MM.1S (cell line): ENCODE measurements at regions not wholly inside any gene's neighbourhood (a gene's known extent, or its start where the extent isn't known, plus 50 kb on each side); places are given as distances from the start of the nearest gene placed in this dataset.
A peak's percentile ranks its signal among the peaks of the same experiment; 100 is the strongest.

Source experiments
- DNase-seq: peaks from one replicate; pipeline ENCODE4 v3.0.0-alpha.2; 2015
- H2AFZ ChIP-seq: fragments of 300-600 bp; sonication (generic); 2 replicates; pipeline ENCODE4 v1.6.0; 2016; ENCODE audit warnings: antibody characterized with exemption, low read length
- H3F3A ChIP-seq: fragments of 300-600 bp; sonication (generic); 2 replicates; pipeline ENCODE4 v1.6.1; 2016; ENCODE audit warnings: mild to moderate bottlenecking, antibody characterized with exemption, low read length, moderate library complexity, mixed read lengths; ENCODE audit not compliant: insufficient read depth
- H3K27ac ChIP-seq: fragments of 300-600 bp; sonication (generic); 2 replicates; pipeline ENCODE4 v1.5.1; 2016; ENCODE audit warnings: mild to moderate bottlenecking, low read length
- H3K27me3 ChIP-seq: fragments of 300-600 bp; sonication (generic); replicated peaks from 2 replicates; pipeline ENCODE4 v1.6.0; 2016; ENCODE audit warnings: low read length; ENCODE audit not compliant: insufficient read depth
- H3K36me3 ChIP-seq: fragments of 300-600 bp; sonication (generic); replicated peaks from 2 replicates; pipeline ENCODE4 v1.6.1; 2016; ENCODE audit warnings: mild to moderate bottlenecking, low read length, mixed read lengths; ENCODE audit not compliant: insufficient read depth
- H3K4me1 ChIP-seq: fragments of 300-600 bp; sonication (generic); 2 replicates; pipeline ENCODE4 v1.6.1; 2016; ENCODE audit warnings: low read length, mixed read lengths
- H3K4me2 ChIP-seq: fragments of 300-600 bp; sonication (generic); 2 replicates; pipeline ENCODE4 v1.6.0; 2016; ENCODE audit warnings: low read depth, low read length
- H3K4me3 ChIP-seq: fragments of 300-600 bp; sonication (generic); 2 replicates; pipeline ENCODE4 v1.5.1; 2016; ENCODE audit warnings: low read length, mixed read lengths
- H3K79me2 ChIP-seq: fragments of 300-600 bp; sonication (generic); 2 replicates; pipeline ENCODE4 v1.6.1; 2016; ENCODE audit warnings: mixed run types, low read length, mixed read lengths
- H3K9ac ChIP-seq: fragments of 300-600 bp; sonication (generic); 2 replicates; pipeline ENCODE4 v1.6.1; 2016; ENCODE audit warnings: low read length, mixed read lengths
- H3K9me2 ChIP-seq: fragments of 300-600 bp; sonication (generic); replicated peaks from 2 replicates; pipeline ENCODE4 v1.6.1; 2016; ENCODE audit warnings: mild to moderate bottlenecking, low read length, mixed read lengths; ENCODE audit not compliant: insufficient read depth
- H3K9me3 ChIP-seq: fragments of 300-600 bp; sonication (generic); replicated peaks from 2 replicates; pipeline ENCODE4 v1.6.1; 2016; ENCODE audit warnings: mild to moderate bottlenecking, low read length, mixed read lengths; ENCODE audit not compliant: insufficient read depth
- H4K20me1 ChIP-seq: fragments of 300-600 bp; sonication (generic); 2 replicates; pipeline ENCODE4 v1.6.1; 2016; ENCODE audit warnings: mild to moderate bottlenecking, low read length, moderate library complexity, mixed read lengths; ENCODE audit not compliant: insufficient read depth
- EZH2 ChIP-seq: fragments of 300-600 bp; sonication (generic); optimal IDR thresholded peaks from 2 replicates; pipeline ENCODE3; 2017; ENCODE audit warnings: low read depth, mild to moderate bottlenecking, antibody characterized with exemption, low read length, mixed read lengths
- EZH2phosphoT487 ChIP-seq: fragments of 300-600 bp; sonication (generic); IDR thresholded peaks from 2 replicates; pipeline ENCODE4 v1.6.1; 2018; ENCODE audit warnings: antibody characterized with exemption, low read length
- TF ChIP-seq, protein P1 (sequence below): fragments of 300-600 bp; sonication (generic); IDR thresholded peaks from 2 replicates; pipeline ENCODE4 v1.5.1; 2016; ENCODE audit warnings: antibody characterized with exemption, low read length, mixed read lengths

DNA sequence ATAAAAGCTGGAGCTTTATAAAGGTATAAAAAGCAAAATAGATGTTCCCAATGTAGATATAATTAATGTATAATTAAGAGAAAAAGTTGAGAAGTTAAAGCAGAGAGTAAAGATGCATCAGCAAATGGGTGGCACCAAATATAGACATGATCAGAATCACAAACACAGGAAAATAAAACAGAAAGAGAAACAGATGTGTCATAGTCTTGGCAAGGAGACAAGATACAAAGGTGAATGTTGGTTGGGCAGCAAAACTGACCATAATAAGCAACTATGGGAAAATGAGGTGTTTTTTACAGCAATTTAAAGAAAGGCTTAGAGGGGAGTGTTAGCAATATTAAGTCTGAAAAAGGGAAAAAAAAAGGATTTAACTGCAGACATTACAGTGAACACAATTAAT is 135.4 kb upstream of the CLEC14A start:
- no peaks in the 10 kb centered on the region for H3K4me1 ChIP-seq
- H3K36me3 ChIP-seq = no peaks in the 10 kb centered on the region
- no peaks in the 10 kb centered on the region for H3K9me3 ChIP-seq
- no peaks in the 10 kb centered on the region for H4K20me1 ChIP-seq
- no peaks in the 10 kb centered on the region for H3K79me2 ChIP-seq
- H3K9ac ChIP-seq = no peak overlapping the region
- no peaks in the 10 kb centered on the region for H3K9me2 ChIP-seq
- H3K4me2 ChIP-seq = 0 out of 2 replicates have a peak overlapping the region, but pooled peaks have one; percentile 21
- peak overlapping the region; percentile 51 for H2AFZ ChIP-seq
- no peak for TF ChIP-seq EZH2phosphoT487
- TF ChIP-seq EZH2 = no peak
- TF ChIP-seq, protein P1, sequence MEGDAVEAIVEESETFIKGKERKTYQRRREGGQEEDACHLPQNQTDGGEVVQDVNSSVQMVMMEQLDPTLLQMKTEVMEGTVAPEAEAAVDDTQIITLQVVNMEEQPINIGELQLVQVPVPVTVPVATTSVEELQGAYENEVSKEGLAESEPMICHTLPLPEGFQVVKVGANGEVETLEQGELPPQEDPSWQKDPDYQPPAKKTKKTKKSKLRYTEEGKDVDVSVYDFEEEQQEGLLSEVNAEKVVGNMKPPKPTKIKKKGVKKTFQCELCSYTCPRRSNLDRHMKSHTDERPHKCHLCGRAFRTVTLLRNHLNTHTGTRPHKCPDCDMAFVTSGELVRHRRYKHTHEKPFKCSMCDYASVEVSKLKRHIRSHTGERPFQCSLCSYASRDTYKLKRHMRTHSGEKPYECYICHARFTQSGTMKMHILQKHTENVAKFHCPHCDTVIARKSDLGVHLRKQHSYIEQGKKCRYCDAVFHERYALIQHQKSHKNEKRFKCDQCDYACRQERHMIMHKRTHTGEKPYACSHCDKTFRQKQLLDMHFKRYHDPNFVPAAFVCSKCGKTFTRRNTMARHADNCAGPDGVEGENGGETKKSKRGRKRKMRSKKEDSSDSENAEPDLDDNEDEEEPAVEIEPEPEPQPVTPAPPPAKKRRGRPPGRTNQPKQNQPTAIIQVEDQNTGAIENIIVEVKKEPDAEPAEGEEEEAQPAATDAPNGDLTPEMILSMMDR = no peak
- H3K27me3 ChIP-seq = no peaks in the 10 kb centered on the region
- no peaks in the 10 kb centered on the region for H3F3A ChIP-seq
- H3K27ac ChIP-seq = no peak overlapping the region
- no peak overlapping the region for H3K4me3 ChIP-seq
- peak; percentile 18 for DNase-seq

DNA sequence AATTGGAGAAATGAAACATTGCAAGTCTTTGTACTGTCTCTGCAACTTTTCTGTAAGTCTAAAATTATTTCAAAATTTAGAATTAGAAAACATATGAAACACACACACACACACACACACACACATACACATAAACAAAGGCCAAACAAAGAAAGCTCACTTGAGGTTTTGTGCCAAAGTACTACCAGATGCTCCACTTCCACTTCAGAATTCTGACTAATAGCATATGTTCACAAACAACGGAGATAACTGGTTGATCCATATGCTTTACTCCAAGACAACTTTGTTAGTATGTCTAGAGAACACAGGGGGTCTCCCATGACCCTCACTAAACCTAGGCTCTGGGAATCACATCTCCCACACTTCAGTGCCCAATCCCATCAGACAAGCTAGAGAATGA is 133.8 kb upstream of the CLEC14A start:
- no peaks in the 10 kb centered on the region for H3K27me3 ChIP-seq
- no peak overlapping the region for H3K4me2 ChIP-seq
- TF ChIP-seq, protein P1 = no peak
- no peak for TF ChIP-seq EZH2
- no peak for TF ChIP-seq EZH2phosphoT487
- no peaks in the 10 kb centered on the region for H3K9me3 ChIP-seq
- no peaks in the 10 kb centered on the region for H3K9me2 ChIP-seq
- no peaks in the 10 kb centered on the region for H3F3A ChIP-seq
- H3K9ac ChIP-seq = no peak overlapping the region
- H3K79me2 ChIP-seq = no peaks in the 10 kb centered on the region
- H3K36me3 ChIP-seq = no peaks in the 10 kb centered on the region
- H3K27ac ChIP-seq = no peak overlapping the region
- DNase-seq = no peak
- no peak overlapping the region for H3K4me3 ChIP-seq
- H4K20me1 ChIP-seq = no peaks in the 10 kb centered on the region
- no peaks in the 10 kb centered on the region for H3K4me1 ChIP-seq
- no peak overlapping the region for H2AFZ ChIP-seq

DNA sequence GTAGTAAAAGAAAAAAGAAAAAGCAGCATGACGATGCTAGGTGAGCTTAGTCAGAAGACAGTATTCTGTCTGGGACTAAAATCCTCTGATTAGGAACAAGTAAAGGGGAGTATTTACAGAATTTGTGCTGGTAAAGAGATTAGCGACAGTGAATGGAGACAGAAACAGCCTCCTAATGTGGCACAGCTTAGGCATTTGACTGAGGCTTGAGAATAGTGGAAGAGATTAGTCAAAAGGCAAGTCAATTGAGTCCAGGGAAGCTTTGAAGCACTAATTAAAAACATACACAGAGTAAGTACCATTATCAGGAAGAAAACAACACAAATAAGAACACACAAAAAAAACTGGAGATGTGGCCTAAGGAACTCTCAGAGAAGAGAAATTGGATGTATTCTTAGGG is 131.9 kb upstream of the CLEC14A start:
- Histone ChIP-seq H3K27me3 (no peaks in the 10 kb centered on the region), H3K9me3 (no peaks in the 10 kb centered on the region), H3K9ac (no peak overlapping the region), H3K9me2 (no peaks in the 10 kb centered on the region), H3K36me3 (no peaks in the 10 kb centered on the region), H3K79me2 (no peaks in the 10 kb centered on the region), H3F3A (no peaks in the 10 kb centered on the region), H3K4me1 (no peaks in the 10 kb centered on the region), H4K20me1 (no peaks in the 10 kb centered on the region), H2AFZ (no peak overlapping the region), H3K27ac (no peak overlapping the region), H3K4me2 (no peak overlapping the region), H3K4me3 (no peak overlapping the region)
- no peak for DNase-seq
- TF ChIP-seq EZH2phosphoT487 = no peak
- TF ChIP-seq, protein P1 = no peak
- no peak for TF ChIP-seq EZH2
